Astrocyte (in vitro differentiated cells and primary cell): ENCODE measurements at regions not wholly inside any gene's neighbourhood (a gene's known extent, or its start where the extent isn't known, plus 50 kb on each side); places are given as distances from the start of the nearest gene placed in this dataset.
A peak's percentile ranks its signal among the peaks of the same experiment; 100 is the strongest.

Experiments used
- DNase-seq: peaks from one replicate; pipeline ENCODE4 v3.0.0-alpha.2; 2010; ENCODE audit warnings: low read depth
- FAIRE-seq: peaks from 2 replicates; lab custom pipeline; 2011; peaks lifted over from hg19 to GRCh38; lab: Jason Lieb, UNC
- H2AFZ ChIP-seq: 2 replicates; pipeline ENCODE4 v1.6.0; 2012; ENCODE audit warnings: low read depth, low read length, inconsistent platforms
- H3K27ac ChIP-seq: 2 replicates; pipeline ENCODE4 v1.5.1; 2011; ENCODE audit warnings: low read depth, low read length, inconsistent platforms
- H3K27me3 ChIP-seq: 2 replicates; pipeline ENCODE4 v1.6.0; 2011; ENCODE audit warnings: low read length, inconsistent platforms; ENCODE audit not compliant: insufficient read depth
- H3K36me3 ChIP-seq: 2 replicates; pipeline ENCODE4 v1.5.1; 2011; ENCODE audit warnings: low read length, inconsistent platforms; ENCODE audit not compliant: insufficient read depth
- H3K4me1 ChIP-seq: 2 replicates; pipeline ENCODE4 v1.5.1; 2011; ENCODE audit warnings: low read length, inconsistent platforms; ENCODE audit not compliant: insufficient read depth
- H3K4me2 ChIP-seq: 2 replicates; pipeline ENCODE4 v1.6.0; 2012; ENCODE audit warnings: low read length, inconsistent platforms
- H3K4me3 ChIP-seq: 2 replicates; pipeline ENCODE4 v1.5.1; 2011; ENCODE audit warnings: low read depth, mild to moderate bottlenecking, low read length, inconsistent platforms; ENCODE audit not compliant: insufficient read depth
- H3K79me2 ChIP-seq: 2 replicates; pipeline ENCODE4 v1.6.0; 2012; ENCODE audit warnings: mild to moderate bottlenecking, low read length, inconsistent platforms; ENCODE audit not compliant: insufficient read depth
- H3K9ac ChIP-seq: 2 replicates; pipeline ENCODE4 v1.6.0; 2012; ENCODE audit warnings: mild to moderate bottlenecking, low read length, inconsistent platforms
- H3K9me3 ChIP-seq: 2 replicates; pipeline ENCODE4 v1.5.1; 2012; ENCODE audit warnings: low read depth, mild to moderate bottlenecking, low read length, inconsistent platforms; ENCODE audit not compliant: insufficient read depth
- H4K20me1 ChIP-seq: 2 replicates; pipeline ENCODE4 v1.6.0; 2012; ENCODE audit warnings: low read length, inconsistent platforms; ENCODE audit not compliant: insufficient read depth
- H3K27ac Mint-ChIP-seq: one replicate; pipeline ENCODE4 v1.8.0; 2021; ENCODE audit warnings: mild to moderate bottlenecking, mixed read lengths; ENCODE audit not compliant: unreplicated experiment
- H3K27me3 Mint-ChIP-seq: one replicate; pipeline ENCODE4 v1.8.0; 2021; ENCODE audit warnings: low read depth, mixed read lengths; ENCODE audit not compliant: unreplicated experiment
- H3K36me3 Mint-ChIP-seq: one replicate; pipeline ENCODE4 v1.8.0; 2021; ENCODE audit warnings: low read depth, mixed read lengths; ENCODE audit not compliant: unreplicated experiment
- H3K4me1 Mint-ChIP-seq: one replicate; pipeline ENCODE4 v1.8.0; 2021; ENCODE audit warnings: low read depth, mixed read lengths; ENCODE audit not compliant: unreplicated experiment
- H3K4me3 Mint-ChIP-seq: one replicate; pipeline ENCODE4 v1.8.0; 2021; ENCODE audit warnings: mild to moderate bottlenecking, moderate library complexity, mixed read lengths; ENCODE audit not compliant: unreplicated experiment
- H3K9me3 Mint-ChIP-seq: one replicate; pipeline ENCODE4 v1.8.0; 2021; ENCODE audit warnings: mild to moderate bottlenecking, mixed read lengths; ENCODE audit not compliant: unreplicated experiment
- EZH2 ChIP-seq: IDR thresholded peaks from 2 replicates; pipeline ENCODE4 v1.6.1; 2012; ENCODE audit warnings: mild to moderate bottlenecking, low read length, inconsistent platforms; ENCODE audit not compliant: insufficient read depth
- TF ChIP-seq, protein P1 (sequence below): IDR thresholded peaks from 2 replicates; pipeline ENCODE4 v1.5.1; 2011; ENCODE audit warnings: low read depth, mild to moderate bottlenecking, inconsistent platforms, low read length, moderate library complexity; ENCODE audit not compliant: insufficient read depth

DNA sequence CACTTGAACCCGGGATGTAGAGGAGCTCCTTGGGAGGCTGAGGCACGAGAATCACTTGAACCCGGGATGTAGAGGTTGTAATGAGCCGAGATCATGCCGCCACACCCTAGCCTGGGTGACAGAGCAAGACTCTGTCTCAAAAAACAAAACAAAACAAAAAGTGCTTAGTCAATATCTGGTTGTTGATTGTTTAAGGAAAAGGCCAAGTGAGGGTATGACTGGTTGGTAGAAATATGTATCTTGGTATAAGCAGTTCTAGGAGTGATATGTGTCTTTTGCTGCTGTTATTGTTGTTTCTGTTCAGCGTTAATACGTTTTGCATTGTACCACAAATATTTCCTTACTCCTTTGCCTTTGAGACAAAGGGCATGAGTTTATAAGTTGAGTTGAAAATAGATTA lies 210.7 kb upstream of the DMRT1 start:
- Histone ChIP-seq H3K4me2 (peak overlapping the region; percentile 34), H3K4me3 (no peak overlapping the region), H3K9ac (no peak overlapping the region), H3K4me1 (peaks cover 8% of the 10 kb centered on the region), H3K36me3 (no peaks in the 10 kb centered on the region), H2AFZ (no peak overlapping the region), H3K79me2 (no peaks in the 10 kb centered on the region), H3K27me3 (no peaks in the 10 kb centered on the region), H3K27ac (no peak overlapping the region), H4K20me1 (no peaks in the 10 kb centered on the region), H3K9me3 (no peaks in the 10 kb centered on the region)
- Mint-ChIP-seq H3K4me3 (no peak overlapping the region), H3K36me3 (peaks cover 5% of the 10 kb centered on the region), H3K4me1 (peaks cover 8% of the 10 kb centered on the region), H3K27me3 (no peaks in the 10 kb centered on the region), H3K9me3 (peaks cover 4% of the 10 kb centered on the region), H3K27ac (no peak overlapping the region)
- TF ChIP-seq, protein P1, sequence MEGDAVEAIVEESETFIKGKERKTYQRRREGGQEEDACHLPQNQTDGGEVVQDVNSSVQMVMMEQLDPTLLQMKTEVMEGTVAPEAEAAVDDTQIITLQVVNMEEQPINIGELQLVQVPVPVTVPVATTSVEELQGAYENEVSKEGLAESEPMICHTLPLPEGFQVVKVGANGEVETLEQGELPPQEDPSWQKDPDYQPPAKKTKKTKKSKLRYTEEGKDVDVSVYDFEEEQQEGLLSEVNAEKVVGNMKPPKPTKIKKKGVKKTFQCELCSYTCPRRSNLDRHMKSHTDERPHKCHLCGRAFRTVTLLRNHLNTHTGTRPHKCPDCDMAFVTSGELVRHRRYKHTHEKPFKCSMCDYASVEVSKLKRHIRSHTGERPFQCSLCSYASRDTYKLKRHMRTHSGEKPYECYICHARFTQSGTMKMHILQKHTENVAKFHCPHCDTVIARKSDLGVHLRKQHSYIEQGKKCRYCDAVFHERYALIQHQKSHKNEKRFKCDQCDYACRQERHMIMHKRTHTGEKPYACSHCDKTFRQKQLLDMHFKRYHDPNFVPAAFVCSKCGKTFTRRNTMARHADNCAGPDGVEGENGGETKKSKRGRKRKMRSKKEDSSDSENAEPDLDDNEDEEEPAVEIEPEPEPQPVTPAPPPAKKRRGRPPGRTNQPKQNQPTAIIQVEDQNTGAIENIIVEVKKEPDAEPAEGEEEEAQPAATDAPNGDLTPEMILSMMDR = no peak
- TF ChIP-seq EZH2 = no peak
- DNase-seq (no peak), FAIRE-seq (no peak)

DNA sequence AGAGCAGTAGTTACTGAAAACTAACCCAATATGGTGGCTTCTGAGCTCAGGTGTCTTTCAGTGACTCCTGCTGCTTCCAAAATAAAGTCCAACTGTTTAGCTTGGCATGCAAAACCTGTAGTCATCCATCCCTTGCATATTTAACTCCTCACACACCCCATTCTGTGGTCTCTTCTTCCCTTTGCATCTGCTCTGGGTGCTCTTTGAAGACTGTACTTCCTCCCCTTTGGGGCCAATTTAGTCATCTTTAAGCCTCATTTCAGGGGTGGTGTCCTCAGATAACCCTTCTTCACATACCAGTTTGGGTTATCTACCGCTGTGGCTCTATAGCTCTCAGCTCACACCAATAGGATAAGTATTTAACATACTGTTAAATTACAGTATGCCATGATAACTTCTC lies 209.9 kb upstream of the DMRT1 start:
- FAIRE-seq = no peak
- H3K27me3 Mint-ChIP-seq = no peaks in the 10 kb centered on the region
- no peak overlapping the region for H2AFZ ChIP-seq
- H3K27ac Mint-ChIP-seq = no peak overlapping the region
- H3K4me2 ChIP-seq = peak overlapping the region; percentile 34
- peaks cover 8% of the 10 kb centered on the region for H3K4me1 Mint-ChIP-seq
- DNase-seq = peak; percentile 73
- H3K9me3 ChIP-seq = no peaks in the 10 kb centered on the region
- H3K4me3 Mint-ChIP-seq = no peak overlapping the region
- H3K36me3 Mint-ChIP-seq = peaks cover 5% of the 10 kb centered on the region
- H3K9ac ChIP-seq = no peak overlapping the region
- H3K79me2 ChIP-seq = no peaks in the 10 kb centered on the region
- no peak overlapping the region for H3K27ac ChIP-seq
- no peak overlapping the region for H3K4me3 ChIP-seq
- no peaks in the 10 kb centered on the region for H3K36me3 ChIP-seq
- no peaks in the 10 kb centered on the region for H4K20me1 ChIP-seq
- no peak for TF ChIP-seq EZH2
- TF ChIP-seq, protein P1 = no peak
- peaks cover 8% of the 10 kb centered on the region for H3K4me1 ChIP-seq
- no peaks in the 10 kb centered on the region for H3K27me3 ChIP-seq
- peaks cover 4% of the 10 kb centered on the region for H3K9me3 Mint-ChIP-seq

DNA sequence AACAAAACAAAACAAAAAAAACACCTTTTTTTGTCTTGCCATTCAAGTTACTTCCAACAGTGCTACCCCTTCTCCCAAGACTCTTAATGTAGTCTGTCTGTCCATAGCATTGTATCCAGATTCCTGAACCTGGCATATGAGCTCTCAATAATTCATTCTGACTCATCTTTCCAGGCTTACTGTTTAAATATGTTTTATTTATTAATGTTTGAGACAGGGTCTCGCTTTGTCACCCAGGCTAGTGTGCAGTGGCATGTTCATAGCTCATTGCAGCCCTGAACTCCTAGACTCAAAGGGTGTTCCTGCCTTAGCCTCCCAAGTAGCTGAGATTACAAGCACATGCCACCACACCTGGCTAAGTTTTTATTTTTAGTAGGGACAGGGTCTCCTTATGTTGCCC lies 208.0 kb upstream of the DMRT1 start:
- Mint-ChIP-seq H3K27me3 (no peaks in the 10 kb centered on the region), H3K27ac (no peak overlapping the region), H3K4me1 (peaks cover 6% of the 10 kb centered on the region), H3K36me3 (peaks cover 5% of the 10 kb centered on the region), H3K4me3 (no peak overlapping the region), H3K9me3 (peaks cover 4% of the 10 kb centered on the region)
- Histone ChIP-seq H3K4me2 (no peak overlapping the region), H2AFZ (no peak overlapping the region), H3K27ac (no peak overlapping the region), H4K20me1 (no peaks in the 10 kb centered on the region), H3K9me3 (no peaks in the 10 kb centered on the region), H3K4me3 (no peak overlapping the region), H3K79me2 (no peaks in the 10 kb centered on the region), H3K27me3 (no peaks in the 10 kb centered on the region), H3K36me3 (no peaks in the 10 kb centered on the region), H3K4me1 (peaks cover 8% of the 10 kb centered on the region), H3K9ac (no peak overlapping the region)
- FAIRE-seq (no peak), DNase-seq (no peak)
- TF ChIP-seq EZH2 = no peak
- TF ChIP-seq, protein P1 = no peak
